ENCODE measurements at regions not wholly inside any gene's neighbourhood (a gene's known extent, or its start where the extent isn't known, plus 50 kb on each side); places are given as distances from the start of the nearest gene placed in this dataset.

DNA sequence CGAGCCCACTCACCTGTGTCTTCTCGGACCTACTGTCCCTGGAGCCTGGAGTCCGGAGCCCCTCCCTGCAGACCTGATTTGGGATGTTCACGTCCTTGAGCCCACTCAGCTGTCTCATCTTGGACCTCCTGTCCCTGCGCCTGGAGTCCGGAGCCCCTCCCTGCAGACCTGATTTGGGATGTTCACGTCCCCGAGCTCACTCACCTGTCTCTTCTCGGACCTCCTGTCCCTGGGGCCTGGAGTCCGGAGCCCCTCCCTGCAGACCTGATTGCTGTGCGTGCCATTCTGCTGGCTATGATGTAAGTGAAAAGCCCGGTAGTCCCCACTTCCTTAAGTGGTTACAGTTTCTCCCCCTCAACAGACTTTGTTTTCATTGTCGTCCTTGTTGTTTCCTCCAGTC, 867.1 kb downstream of the BRD1 start:
- DNase-seq (ENCODE audit: low read depth in 3 of 3) = no peak

DNA sequence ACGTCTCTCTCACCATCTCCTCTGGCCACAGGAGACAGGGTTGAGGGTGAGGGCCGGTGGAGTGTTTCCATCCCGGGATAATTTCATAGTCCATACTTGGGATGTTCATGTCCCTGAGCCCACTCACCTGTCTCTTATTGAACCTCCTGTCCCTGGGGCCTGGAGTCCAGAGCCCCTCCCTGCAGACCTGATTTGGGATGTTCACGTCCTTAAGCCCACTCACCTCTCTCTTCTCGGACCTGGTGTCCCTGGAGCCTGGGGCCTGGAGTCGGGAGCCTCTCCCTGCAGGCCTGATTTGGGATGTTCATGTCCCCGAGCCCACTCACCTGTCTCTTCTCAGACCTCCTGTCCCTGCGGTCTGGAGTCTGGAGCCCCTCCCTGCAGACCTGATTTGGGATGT, 868.2 kb downstream of the BRD1 start:
- DNase-seq (ENCODE audit: low read depth in 3 of 3) = no peak

DNA sequence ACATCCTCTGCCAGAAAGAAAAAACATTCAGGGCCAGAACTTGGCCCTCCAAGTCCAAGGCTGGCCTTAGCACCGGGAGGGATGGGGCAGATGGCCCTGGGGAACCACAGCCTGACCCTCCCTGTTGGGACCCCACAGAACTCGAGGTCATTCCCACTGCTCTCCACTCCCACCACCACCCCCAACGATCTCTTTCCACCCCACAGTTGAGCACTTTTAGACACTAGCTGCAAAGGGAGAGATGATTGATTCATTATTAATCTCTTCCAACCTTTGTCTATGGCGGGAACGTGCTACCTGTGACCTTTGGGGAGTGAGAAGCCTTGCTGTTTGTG, 869.7 kb downstream of the BRD1 start:
- DNase-seq (ENCODE audit: low read depth in 3 of 3) = no peak

GRCh38 chr22:48957311-48957986, 870.2 kb downstream of the BRD1 start:
- no peak for DNase-seq (ENCODE audit: low read depth in 3 of 3)

- no peak for DNase-seq (ENCODE audit: low read depth in 3 of 3)
These were observed 872.0 kb downstream of the BRD1 start for GRCh38 chr22:48955351-48956311.

DNA sequence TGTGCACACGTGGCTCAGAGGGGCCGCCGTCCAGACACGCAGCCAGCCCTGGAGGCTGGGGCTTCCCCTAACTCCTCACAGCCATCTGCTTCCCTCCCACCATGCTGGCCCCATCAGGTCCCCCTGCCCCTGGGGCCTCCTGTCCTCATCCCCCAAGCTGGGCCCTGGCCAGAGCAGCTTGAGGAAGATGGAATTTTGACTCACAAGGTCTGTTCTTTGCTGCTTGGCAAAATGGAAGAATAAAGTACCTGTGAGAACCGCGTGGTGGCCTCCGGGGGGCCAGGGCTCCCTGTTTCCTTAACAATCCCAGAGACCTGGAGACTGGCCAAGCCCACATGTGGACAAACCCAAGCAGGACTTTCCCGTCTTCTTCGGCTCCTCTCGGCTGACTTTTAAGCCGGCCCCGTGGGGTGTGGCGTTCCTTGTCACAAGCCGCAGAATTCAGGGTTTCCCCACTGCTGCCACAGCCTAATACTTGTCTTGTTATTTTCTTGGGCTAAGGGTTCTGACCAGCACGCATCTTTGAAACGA, 872.8 kb downstream of the BRD1 start:
- no peak for DNase-seq (ENCODE audit: low read depth in 3 of 3)

DNA sequence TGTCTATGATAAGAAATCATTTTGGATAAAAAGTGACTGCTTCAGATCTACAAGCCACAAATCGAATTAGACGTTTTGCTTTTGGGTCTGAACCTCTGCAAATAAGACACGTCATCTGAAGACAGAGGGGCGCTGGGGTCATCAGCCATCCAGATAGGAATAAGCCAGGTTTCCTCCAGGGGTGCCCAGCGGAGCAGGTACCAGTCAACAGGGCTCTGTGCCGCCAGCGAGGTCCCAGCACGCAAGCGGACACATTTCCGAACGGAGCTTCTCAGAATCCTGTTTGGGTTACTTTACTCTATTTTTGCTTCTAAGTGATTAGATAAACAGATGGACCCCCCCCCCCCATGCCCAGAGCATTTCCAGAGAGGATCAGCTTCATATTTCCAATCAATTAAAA, 873.8 kb downstream of the BRD1 start:
- DNase-seq (ENCODE audit: low read depth in 3 of 3) = no peak

DNA sequence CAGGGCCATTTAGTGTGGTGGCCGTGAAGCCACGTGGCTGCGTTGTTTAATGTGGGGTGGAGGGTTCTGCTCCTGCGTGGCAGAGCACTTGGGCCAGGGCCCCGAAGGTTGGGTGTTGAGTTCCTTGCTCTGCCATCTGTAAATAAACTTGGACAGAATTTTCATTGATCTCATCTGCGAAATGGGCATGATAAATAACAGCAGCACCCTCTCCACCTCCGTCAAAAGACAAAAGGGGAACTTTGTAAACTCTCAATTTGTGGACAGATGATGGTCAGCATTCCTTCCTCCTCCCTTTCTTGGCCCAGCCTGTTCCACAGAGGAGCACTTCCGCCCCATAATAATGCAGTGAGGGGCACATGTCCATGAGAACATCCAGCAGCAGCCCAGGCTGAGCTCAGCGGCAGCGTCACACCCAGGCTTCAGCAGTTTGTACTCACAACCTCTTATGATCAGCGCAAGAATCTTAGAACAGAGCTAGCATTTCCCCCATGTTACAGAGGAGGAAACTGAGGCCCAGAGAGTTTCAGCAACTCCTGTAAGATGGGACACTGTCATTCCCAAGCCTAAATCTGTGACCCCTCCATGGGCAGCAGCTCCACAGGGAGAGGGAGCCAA, 874.5 kb downstream of the BRD1 start:
- no peak for DNase-seq (ENCODE audit: low read depth in 3 of 3)

DNA sequence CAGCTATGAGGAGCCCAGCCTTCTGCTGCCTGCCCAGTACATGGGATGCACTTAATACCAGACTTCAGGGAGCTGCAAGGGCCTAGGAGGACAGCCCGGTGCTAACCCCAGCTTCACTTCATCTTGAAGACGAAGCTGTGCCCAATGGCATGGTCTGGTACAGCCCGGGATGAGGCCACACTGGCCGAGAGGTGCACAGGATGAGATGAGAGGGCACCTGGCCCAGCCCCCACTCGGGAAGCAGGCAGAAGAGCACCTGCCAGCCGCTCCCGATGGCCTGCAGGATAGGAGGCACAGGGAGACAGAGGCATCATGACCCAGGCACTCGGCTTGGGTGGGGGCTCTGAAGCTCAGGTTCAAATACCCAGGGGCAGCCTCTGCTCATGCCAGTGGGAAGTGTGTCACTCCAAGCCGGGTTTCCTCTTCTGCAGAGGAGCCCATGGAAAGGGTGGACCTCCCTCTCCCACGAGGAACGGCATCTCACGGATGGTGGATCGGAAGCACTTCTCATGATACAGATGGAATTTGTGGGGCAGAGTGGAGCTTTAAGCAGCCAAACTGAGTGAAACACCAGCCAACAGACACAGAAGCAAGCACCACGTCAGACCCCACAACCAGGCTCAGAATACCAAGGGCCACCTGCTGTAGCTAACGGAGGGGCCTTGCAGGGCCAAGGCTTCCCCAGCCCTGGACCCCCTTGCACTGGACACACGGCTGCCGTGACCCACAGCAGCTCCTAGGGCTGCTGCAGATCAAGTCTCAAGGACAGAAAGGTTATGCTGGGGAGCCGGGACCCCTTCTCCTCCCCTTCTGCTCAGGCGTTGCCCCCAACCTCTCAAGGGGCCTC, 875.2 kb downstream of the BRD1 start:
- no peak for DNase-seq (ENCODE audit: low read depth in 3 of 3)

GRCh38 chr22:48951836-48952235, 875.8 kb downstream of the BRD1 start:
- DNase-seq (ENCODE audit: low read depth in 3 of 3) = no peak

- DNase-seq (ENCODE audit: low read depth in 3 of 3) = no peak
These were observed 877.3 kb downstream of the BRD1 start for GRCh38 chr22:48950151-48950915.

DNA sequence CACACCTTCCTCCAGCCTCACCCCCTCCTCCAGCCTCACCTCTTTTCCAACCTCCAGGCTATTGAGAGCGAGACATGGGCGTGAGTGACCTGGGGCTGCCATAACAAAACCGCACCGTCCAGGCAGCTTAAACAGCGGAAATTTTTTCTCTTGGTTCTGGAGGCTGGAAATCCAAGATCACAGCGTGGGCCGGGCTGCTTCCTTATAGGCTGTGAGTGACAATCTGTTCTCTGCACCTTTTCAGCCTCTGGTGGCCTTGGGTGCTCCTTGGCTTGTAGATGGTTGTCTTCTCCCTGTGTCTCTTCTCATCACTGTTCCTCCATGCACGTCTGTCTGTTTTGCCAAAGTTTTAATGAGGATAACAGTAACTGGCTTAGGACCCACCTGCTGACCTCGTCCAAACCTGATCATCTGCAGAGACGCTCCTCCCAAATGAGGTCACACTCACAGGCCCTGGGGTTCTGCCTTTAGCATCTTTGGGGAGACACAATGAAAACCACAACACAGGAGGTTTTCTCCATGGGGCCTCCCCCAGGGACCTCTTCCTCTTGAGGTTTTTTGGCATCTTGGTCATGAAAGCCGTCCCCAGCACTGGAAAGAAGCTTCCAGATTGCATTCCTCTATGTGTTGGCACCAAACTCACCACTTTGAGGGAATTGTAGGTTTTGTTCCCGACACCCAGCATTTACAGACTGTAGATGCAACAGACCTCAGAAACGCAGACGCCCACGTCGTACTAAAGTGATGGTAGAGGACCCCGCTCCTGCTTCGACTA, 878.1 kb downstream of the BRD1 start:
- DNase-seq (ENCODE audit: low read depth in 3 of 3) = no peak

DNA sequence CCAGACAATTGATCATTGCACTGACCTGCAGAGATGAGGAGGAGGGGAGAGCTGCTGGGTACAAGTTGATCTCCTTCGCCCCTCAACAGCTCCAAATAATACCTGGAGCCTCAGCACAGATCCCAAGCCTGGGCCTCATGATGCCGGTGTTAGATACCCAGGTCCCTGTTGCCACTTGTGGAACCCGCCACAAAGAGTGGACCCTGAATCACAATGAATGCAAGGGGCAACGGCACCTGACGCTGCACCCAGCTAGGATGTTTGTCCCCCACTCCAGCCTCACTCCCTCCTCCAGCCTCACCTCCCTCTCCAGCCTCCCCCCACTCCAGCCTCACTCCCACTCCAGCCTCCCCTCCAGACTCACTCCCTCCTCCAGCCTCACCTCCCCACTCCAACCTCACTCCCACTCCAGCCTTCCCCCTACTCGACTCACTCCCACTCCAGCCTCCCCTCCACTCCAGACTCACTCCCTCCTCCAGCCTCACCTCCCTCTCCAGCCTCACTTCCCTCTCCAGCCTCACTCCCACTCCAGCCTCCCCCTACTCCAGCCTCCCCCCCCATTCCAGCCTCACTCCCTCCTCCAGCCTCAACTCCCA, 879.0 kb downstream of the BRD1 start:
- no peak for DNase-seq (ENCODE audit: low read depth in 3 of 3)

- DNase-seq (ENCODE audit: low read depth in 3 of 3) = no peak
These were observed 880.0 kb downstream of the BRD1 start for GRCh38 chr22:48947636-48948035.

- no peak for DNase-seq (ENCODE audit: low read depth in 3 of 3)
These were observed 881.8 kb downstream of the BRD1 start for GRCh38 chr22:48945621-48946458.

- DNase-seq (ENCODE audit: low read depth in 3 of 3) = no peak
These were observed 882.7 kb downstream of the BRD1 start for GRCh38 chr22:48944751-48945620.

DNA sequence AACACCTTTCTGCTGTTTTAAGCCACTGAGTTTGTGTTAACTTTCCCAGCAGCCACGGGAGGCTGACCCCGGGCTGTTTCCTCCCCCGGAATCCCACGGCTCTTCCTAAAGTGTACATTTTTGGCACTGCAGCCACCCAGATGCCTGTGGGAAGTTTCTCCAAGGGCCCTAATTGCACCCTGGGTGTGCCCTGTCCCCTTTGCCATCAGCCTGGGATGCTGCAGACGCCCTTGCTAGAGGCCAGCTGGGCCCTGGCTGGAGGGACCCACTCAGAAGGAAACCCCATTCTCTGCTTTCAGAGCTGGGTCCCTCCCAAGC, 883.3 kb downstream of the BRD1 start:
- DNase-seq (ENCODE audit: low read depth in 3 of 3) = no peak
